Caco-2 (cell line): ENCODE measurements at regions not wholly inside any gene's neighbourhood (a gene's known extent, or its start where the extent isn't known, plus 50 kb on each side); places are given as distances from the start of the nearest gene placed in this dataset.

ENCODE experiments used
- BruUV-seq: library from RNA; stranded (reverse); fragments of 400-500 nt; replicated peaks from 2 replicates; lab custom pipeline; 2021; lab: Mats Ljungman, UMichigan
- CTCF ChIA-PET: fragments of 300-600 bp; sonication (Branson Sonifier 250); formaldehyde crosslinking; loops from one replicate; lab custom pipeline; 2022; ENCODE audit warnings: antibody characterized with exemption; lab: Charles Lee
- POLR2A ChIA-PET: fragments of 300-600 bp; sonication (Branson Sonifier 250); formaldehyde crosslinking; loops from one replicate; lab custom pipeline; 2022; ENCODE audit warnings: antibody characterized with exemption; lab: Charles Lee
- DNase-seq, 2 experiments: peaks; one replicate each; pipeline versions ENCODE4 v3.0.0 to v3.0.0-alpha.2; 2020 to 2022
- H3K27me3 ChIP-seq: replicated peaks from 2 replicates; pipeline ENCODE4 v1.6.0; 2011; ENCODE audit warnings: low read length; ENCODE audit not compliant: control insufficient read depth, insufficient read depth
- H3K36me3 ChIP-seq: 2 replicates; pipeline ENCODE4 v1.5.1; 2011; ENCODE audit warnings: low read length; ENCODE audit not compliant: control insufficient read depth, insufficient read depth
- H3K4me1 ChIP-seq: fragments of 250-450 bp; sonication (Bioruptor Pico); 2 replicates; pipeline ENCODE4 v1.5.1; 2020; ENCODE audit warnings: mild to moderate bottlenecking
- H3K4me3 ChIP-seq: 2 replicates; pipeline ENCODE4 v1.5.1; 2011; ENCODE audit warnings: low read depth, mild to moderate bottlenecking, control low read depth, low read length
- H3K9me3 ChIP-seq: fragments of 250-450 bp; sonication (Bioruptor Pico); 2 replicates; pipeline ENCODE4 v1.5.1; 2020; ENCODE audit warnings: mild to moderate bottlenecking, moderate library complexity
- H3K27ac Mint-ChIP-seq: one replicate; pipeline ENCODE4 v1.8.0; 2022; ENCODE audit warnings: mixed read lengths; ENCODE audit not compliant: unreplicated experiment
- H3K27me3 Mint-ChIP-seq: one replicate; pipeline ENCODE4 v1.8.0; 2022; ENCODE audit warnings: mixed read lengths; ENCODE audit not compliant: insufficient read depth, unreplicated experiment
- H3K36me3 Mint-ChIP-seq: one replicate; pipeline ENCODE4 v1.8.0; 2022; ENCODE audit warnings: mild to moderate bottlenecking, mixed read lengths; ENCODE audit not compliant: insufficient read depth, unreplicated experiment
- H3K4me1 Mint-ChIP-seq: one replicate; pipeline ENCODE4 v1.8.0; 2022; ENCODE audit warnings: low read depth, mixed read lengths; ENCODE audit not compliant: unreplicated experiment
- H3K4me3 Mint-ChIP-seq: one replicate; pipeline ENCODE4 v1.8.0; 2022; ENCODE audit warnings: mild to moderate bottlenecking, moderate library complexity, mixed read lengths; ENCODE audit not compliant: unreplicated experiment
- H3K9me3 Mint-ChIP-seq: one replicate; pipeline ENCODE4 v1.8.0; 2022; ENCODE audit warnings: mixed read lengths; ENCODE audit not compliant: unreplicated experiment
- CTCF ChIP-seq, 2 experiments: fragments of 200-600 bp in 1 of 2; IDR thresholded peaks; 1 replicate in 1 of 2; 2 replicates in 1 of 2; pipeline versions ENCODE4 v1.5.1 to v1.8.0; 2011 to 2022; ENCODE audit warnings: antibody characterized with exemption in 1 of 2, control low read depth in 1 of 2, inconsistent platforms in 1 of 2, low read depth in 1 of 2, low read length in 1 of 2, mild to moderate bottlenecking in 1 of 2, moderate library complexity in 1 of 2; ENCODE audit not compliant: insufficient read depth in 1 of 2, severe bottlenecking in 1 of 2, unreplicated experiment in 1 of 2
- intact Hi-C: fragments of 100-400 bp; cut with micrococcal nuclease; formaldehyde crosslinking; loops from one replicate; pipeline ENCODE4 v1.10.0; 2022; ENCODE audit not compliant: unreplicated experiment

DNA sequence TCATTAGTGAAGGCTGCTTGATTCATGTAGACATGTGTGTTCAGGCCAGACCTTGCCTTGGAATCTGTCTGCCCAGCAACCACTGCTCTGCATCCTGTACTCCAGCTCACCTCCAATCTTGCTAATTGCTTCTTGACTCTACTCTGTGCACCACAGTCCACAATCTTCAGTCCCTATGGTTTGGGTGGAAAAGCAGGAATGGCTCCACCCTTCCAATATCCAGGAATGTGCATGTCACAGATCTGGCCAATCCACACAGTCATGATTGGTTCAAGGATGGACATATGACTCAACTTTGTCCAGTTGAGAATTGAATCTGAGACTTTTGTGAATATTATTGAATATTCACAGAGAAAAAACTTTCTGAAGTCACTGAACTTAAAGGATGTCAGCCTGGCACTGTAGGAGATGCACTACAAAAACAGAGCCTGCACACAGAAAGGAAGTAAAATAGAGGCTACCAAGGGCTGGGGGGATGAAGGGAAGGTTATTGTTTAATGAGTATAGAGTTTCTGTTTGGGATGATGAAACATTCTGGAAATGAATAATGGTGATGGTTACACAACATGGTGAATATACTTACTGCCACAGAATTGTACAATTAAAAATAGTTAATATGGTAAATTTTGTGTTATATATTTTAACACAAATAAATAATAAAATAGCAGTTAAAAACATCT lies 161.3 kb upstream of the USP38 start:
- ChIA-PET POLR2A (no interaction called here), CTCF (no interaction called here)
- peaks cover 6% of the 10 kb centered on the region for H3K4me1 Mint-ChIP-seq
- DNase-seq: no peak
- H3K9me3 Mint-ChIP-seq: no peaks in the 10 kb centered on the region
- TF ChIP-seq CTCF (IDR thresholded peaks at IDR 0.05; ENCODE audit: insufficient read depth in 1 of 2, low read depth in 1 of 2, low read length in 1 of 2, severe bottlenecking in 1 of 2, unreplicated experiment in 1 of 2): no peak
- H3K36me3 Mint-ChIP-seq: no peaks in the 10 kb centered on the region
- Histone ChIP-seq H3K9me3 (no peaks in the 10 kb centered on the region), H3K27me3 (no peaks in the 10 kb centered on the region), H3K4me3 (no peak overlapping the region), H3K4me1 (no peaks in the 10 kb centered on the region), H3K36me3 (no peaks in the 10 kb centered on the region)
- H3K4me3 Mint-ChIP-seq: no peak overlapping the region
- no peaks in the 10 kb centered on the region for H3K27me3 Mint-ChIP-seq
- intact Hi-C loops: no loop called here
- no peak overlapping the region for H3K27ac Mint-ChIP-seq
- BruUV-seq: no TSS peak

GRCh38 chr4:143025081-143025704 lies 159.5 kb upstream of the USP38 start:
- BruUV-seq: no TSS peak
- POLR2A ChIA-PET: no interaction called here
- H3K4me1 ChIP-seq: no peaks in the 10 kb centered on the region
- no peaks in the 10 kb centered on the region for H3K9me3 Mint-ChIP-seq
- H3K9me3 ChIP-seq: peaks cover 6% of the 10 kb centered on the region; the same call in 1 of the 2 replicates
- no peaks in the 10 kb centered on the region for H3K36me3 ChIP-seq
- H3K27me3 Mint-ChIP-seq: no peaks in the 10 kb centered on the region
- CTCF ChIA-PET: interaction anchor here (0.6 to 1.0 kb wide), 2 partner anchors 9 to 40 kb away, joined by 3 to 4 read pairs; no protein-coding TSS in a partner anchor
- intact Hi-C loops: loop anchor here (1.0 kb wide), 1 partner anchor 40 kb away; no protein-coding TSS in a partner anchor
- no peak for TF ChIP-seq CTCF (IDR thresholded peaks at IDR 0.05; ENCODE audit: insufficient read depth in 1 of 2, low read depth in 1 of 2, low read length in 1 of 2, severe bottlenecking in 1 of 2, unreplicated experiment in 1 of 2)
- H3K4me3 Mint-ChIP-seq: no peak overlapping the region
- H3K27ac Mint-ChIP-seq: no peak overlapping the region
- H3K27me3 ChIP-seq: no peaks in the 10 kb centered on the region
- H3K4me3 ChIP-seq: no peak overlapping the region
- H3K4me1 Mint-ChIP-seq: peaks cover 6% of the 10 kb centered on the region
- no peaks in the 10 kb centered on the region for H3K36me3 Mint-ChIP-seq
- no peak for DNase-seq

DNA sequence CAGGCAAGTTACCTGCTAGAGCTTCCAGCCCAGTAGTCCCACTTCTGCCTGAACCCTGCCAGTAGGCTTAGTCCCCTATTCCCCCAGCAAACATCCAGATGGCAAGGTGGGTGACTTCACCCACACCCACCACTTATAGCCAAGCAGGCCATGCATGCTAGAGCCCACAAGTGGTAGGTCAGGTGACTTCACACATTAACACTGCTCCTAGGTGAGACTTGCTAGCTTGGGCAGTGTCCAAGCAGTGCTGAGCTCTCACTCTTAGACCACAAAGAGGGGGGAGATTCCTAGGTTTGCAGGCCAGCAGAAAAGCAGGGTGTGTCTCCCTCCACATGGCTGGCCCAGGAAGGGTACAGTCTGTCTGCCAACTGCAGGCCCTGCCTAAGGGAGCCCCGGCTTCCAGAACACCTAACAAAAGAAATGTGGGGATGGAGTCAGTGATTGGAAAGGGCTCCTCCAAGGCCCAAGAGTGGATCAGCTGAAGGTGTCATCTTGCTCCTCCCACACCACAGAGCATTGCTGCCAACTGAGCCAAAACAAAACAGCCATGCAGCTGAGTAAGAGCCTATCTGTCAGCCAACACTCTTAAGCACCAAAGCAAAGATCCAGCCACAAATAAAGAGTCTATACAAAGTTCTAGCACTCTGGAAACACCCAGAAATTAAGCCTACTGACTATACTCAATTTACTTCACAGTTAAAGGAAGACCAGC lies 158.1 kb upstream of the USP38 start:
- no peak for DNase-seq

More for the DNA sequence above, 158.1 kb upstream of the USP38 start:
- Histone ChIP-seq H3K36me3 (no peaks in the 10 kb centered on the region), H3K9me3 (peaks cover 6% of the 10 kb centered on the region; the same call in 1 of the 2 replicates), H3K4me1 (no peaks in the 10 kb centered on the region), H3K27me3 (no peaks in the 10 kb centered on the region), H3K4me3 (no peak overlapping the region)
- no peaks in the 10 kb centered on the region for H3K36me3 Mint-ChIP-seq
- H3K4me1 Mint-ChIP-seq: peaks cover 6% of the 10 kb centered on the region
- no peak overlapping the region for H3K27ac Mint-ChIP-seq
- H3K9me3 Mint-ChIP-seq: no peaks in the 10 kb centered on the region
- ChIA-PET CTCF (no interaction called here), POLR2A (no interaction called here)
- H3K4me3 Mint-ChIP-seq: no peak overlapping the region
- H3K27me3 Mint-ChIP-seq: no peaks in the 10 kb centered on the region
- BruUV-seq: no TSS peak
- intact Hi-C loops: no loop called here
- no peak for TF ChIP-seq CTCF (IDR thresholded peaks at IDR 0.05; ENCODE audit: insufficient read depth in 1 of 2, low read depth in 1 of 2, low read length in 1 of 2, severe bottlenecking in 1 of 2, unreplicated experiment in 1 of 2)
